NCI-H1105 treated with DMSO at 0.1 percent for 48 hours (cell line): ENCODE measurements at regions not wholly inside any gene's neighbourhood (a gene's known extent, or its start where the extent isn't known, plus 50 kb on each side); places are given as distances from the start of the nearest gene placed in this dataset.
A peak's percentile ranks its signal among the peaks of the same experiment; 100 is the strongest.

Experiments used
- DNase-seq: peaks from one replicate; lab custom pipeline; 2025; lab: John Stamatoyannopoulos, UW

DNA sequence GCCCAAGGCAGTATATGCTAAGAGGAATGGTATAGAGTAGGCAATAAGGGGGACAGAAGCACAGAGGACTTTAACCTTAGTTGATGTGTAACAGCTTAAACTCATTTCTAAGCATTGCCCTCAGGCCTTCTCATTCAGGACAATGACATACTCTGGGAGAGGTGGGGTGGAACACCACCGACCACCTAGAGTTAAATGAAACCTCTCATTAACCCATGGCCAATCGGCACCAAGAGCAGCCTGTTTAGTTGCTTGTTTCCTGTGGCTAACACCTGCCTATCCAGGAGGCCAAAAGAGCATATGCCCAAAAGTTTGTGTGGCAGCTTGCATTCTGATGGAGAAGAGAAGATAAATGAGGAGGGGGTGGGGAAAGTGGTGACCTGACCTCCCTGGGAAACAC, 50.0 kb downstream of the PABIR2 start:
- DNase-seq, result no peak

DNA sequence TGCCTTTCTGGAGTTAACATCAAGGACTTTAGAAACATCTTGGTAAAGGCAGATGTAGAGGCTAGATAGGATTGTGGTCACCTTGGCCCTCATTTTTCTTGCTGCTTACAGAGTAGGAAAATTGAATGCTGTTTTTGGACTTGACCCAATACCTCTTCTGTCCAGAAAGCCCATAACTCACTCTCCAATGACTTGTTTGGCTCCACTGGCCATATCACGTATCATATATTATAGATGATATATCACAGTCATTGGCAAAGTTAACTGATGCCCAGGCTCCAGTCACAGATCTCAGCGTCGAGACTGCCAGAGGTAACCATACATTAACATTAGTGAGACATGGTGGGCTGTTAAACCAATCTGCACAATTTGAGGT, 50.6 kb downstream of the PABIR2 start:
- no peak for DNase-seq

DNA sequence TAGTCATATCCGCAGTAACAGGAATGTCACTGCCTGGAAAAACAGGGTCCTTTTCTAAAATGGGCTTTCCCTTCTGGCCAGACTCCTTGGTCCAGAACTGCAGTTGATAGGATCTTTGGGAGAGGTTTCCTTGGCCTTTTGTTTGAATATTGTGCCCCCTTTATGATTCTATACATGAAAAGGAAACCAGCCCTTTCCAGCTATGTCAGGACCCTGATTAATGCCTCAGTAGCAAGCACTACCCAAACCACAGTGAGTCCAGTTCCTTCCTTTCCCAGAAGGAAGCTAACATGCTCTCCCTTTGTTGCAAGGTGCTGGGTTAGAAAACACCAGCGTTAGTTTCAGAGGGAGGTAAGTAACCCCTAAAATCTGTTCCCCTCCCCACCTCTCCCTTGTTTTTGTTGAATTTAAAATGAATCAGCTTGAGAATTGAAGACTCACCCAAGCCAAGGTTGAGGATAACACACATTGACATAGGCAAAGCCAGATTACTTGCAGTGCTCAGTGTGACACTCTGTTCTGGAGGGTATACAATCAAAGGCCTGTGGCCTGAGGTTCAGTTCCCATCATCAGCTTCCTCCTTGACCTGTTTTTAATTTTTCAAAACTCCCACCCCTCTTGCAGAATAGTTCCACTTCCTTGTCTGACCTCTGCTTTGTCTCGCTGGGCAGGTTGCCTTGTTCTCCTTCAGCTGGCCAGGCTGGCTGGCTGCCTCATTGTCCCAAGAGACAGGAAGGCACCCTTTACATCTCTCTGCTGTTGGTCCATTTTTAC, 51.2 kb downstream of the PABIR2 start:
- DNase-seq, result no peak

DNA sequence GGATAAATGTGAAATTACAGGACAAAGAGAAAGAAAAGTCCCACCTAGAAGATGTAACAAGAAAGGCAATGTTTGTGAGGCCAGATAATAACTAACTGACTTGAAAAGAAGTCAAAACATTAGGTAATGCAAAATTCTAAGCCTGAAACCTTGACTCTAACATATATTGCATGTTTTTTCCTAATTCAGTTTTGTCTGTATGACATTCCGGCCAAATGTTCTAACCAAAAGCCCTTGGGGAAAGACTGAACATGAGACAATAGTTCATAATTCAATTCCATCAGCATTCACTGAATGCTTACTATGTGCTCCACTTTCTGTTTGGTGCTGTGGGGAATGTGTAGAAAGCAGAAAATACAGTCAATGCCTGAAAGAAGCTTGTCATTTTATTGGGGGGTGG, 53.9 kb downstream of the PABIR2 start:
- no peak for DNase-seq

DNA sequence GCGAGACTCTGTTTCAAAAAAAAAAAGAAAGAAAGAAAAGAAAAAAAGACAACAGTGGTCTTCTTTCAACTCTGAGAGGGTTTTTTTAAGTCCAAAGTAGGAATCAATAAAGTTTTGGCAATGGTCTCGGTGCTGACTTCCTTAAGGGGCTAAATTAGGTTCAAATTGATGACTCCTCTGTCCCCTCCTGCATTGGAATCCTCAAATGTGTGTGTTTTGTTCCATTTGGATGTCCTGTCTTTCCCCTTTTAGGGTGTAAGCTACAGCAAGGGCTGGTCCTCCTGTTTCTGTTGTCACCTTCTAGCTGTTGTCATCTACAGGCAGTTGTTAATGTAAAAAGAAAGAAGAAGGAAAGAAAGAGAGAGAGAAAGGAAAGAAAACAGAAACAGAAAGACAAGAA, 54.4 kb downstream of the PABIR2 start:
- no peak for DNase-seq

DNA sequence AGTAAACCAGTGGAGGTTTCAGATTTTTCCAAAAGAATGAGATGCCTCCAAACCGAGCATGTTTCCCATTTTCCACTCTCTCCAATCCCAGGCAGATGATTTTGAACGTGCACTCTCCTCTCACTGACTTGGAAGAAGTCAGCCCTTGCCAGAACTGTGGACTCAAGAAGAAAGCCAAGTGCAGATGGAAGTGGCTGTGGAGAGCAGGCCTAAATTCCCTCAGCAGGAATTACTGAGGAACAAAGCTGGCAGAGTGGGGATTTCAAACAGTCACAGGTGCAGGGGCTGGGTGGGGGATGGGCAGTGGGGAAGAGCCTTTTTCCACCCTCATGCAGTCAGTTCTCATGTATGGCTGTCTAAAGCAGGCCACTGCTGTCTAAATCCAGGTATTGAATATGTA, 55.3 kb downstream of the PABIR2 start:
- DNase-seq, result no peak

DNA sequence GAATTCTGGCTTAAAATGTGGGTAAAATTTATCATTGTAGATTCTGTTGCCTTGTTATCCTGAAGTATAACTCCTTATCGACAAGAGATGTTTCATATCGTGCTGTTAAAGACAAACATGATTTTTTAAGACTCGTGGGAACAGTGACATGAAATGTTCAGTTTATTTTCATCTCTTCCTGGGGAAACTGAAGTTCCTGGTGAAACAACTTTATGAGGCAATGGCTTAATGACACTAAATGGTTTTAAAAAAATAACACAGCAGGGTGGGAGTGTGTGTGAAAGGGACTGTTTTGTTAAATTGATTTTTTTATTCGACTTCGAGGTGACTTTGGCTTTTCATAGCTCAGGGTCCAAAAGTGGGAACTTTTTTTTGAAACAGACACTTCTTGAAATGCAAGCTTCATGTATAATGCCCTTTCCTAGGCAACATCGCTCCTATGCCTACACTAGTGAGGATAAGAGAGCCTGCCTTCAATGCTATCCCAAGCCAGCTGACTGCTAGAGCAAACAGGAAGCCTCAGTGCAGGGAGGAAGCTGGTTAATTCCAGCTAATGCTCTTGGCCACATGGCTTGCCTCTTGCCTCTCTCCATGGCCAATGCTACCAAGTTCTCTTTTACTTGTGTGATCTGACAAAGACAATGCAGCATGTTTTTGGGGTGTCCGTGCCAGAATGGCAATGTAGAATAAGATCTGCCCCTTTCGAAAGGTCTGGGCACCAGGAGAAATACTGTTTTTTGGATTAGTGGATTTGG, 57.8 kb downstream of the PABIR2 start:
- DNase-seq, result no peak

DNA sequence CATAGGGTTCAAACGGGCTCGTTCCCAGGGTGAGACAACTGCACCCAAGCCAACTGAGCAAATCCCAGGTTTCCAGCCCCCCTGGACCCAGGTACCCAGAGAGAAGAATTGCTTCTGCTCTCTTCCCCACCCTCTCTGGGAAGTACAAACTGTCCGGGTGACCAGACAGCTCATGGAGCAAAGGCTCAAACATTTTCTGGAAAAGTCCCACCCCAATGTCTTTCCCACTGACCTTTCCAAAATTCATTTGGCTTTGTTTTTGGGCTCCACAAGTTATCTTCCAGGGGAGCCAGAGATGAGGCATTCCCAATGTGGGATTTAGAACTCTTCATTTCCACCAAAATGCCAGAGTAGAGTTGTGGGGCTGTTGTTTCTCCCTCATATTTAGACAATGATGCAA, 58.6 kb downstream of the PABIR2 start:
- DNase-seq, result no peak

DNA sequence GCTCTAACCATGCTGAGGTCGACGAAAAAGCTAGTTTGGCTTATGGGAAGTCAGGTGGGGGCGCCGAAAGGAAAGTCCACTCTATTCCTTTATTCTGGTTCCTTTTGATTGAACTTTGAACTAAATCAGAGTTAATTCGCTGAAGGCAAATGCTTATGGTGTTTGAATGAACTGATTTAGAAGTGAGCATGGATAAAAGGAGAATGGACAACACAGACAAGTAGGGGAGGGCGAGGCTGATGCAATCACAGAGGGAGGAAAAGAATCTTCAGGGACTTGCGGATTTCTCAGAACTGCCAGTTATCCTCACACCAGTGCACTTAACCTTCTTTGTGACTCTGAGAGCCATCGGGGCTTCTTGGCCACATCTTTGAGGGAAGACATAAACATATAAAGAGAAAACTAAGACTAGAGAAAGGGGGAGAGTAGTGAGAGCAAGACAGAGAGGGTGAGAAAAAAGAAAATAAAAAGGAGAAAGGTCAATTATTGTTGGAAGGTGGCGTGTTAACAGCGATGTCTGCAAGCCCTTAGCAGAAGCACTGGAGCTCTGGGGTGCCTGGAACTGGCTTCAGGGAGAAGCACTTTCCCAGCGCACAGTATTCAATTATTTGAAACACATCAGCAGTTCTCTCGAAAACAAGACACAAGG, 59.2 kb downstream of the PABIR2 start:
- DNase-seq, result no peak

DNA sequence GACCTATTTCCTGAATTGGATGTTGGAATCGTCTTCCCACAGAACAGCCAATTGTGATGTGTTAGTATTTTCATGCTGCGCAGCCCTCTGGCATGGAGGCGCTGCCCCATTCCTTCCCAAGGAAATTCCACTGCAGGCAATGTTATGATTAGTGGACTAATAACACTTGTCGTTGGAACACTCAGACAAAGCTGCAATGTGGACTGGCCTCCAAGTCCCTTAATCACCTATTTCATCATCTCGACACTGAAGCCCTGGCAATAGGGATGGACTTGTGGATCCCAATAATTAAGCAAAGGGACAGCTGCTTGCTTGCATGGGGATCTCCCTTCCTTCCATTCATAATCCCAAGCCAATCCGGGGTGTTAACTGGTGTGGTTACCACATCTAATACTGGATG, 59.9 kb downstream of the PABIR2 start:
- DNase-seq, result no peak

DNA sequence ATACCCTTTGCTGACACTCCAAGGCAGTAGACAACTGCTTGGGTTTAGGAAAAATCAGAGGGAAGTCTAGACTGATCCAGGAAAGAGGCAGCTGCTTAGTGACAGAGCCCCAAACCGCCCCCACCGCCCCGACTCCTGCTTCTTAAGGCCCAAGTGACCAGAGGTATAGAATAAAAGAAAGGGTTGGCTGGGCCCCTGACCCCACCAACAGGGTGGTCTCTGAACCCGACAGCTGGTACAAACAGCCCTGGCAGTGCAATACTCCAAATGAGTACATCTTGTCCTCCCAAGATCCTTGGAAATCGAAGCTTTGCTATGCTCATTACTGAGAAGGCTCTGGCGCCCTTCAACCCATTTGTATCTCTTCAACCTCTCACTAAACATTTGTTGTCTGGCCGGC, 60.6 kb downstream of the PABIR2 start:
- no peak for DNase-seq

DNA sequence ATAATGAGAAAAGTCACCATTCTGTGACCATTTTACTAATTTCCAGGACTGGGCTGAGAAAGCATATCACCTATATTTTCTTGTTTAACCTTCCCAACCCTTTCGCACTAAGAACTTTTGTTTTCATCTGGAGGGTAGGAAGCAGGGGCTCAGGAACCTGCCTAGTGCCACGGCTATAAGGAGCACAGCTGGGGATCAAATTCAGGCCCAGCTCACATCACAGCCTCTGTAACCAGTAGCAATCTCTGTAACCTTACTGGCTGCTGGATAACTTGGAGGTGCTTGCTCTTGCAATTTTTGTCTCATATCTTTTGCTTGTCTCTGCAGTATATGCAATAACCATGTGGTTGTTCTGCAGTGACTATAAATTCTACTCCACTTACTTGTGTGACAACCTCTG, 62.0 kb downstream of the PABIR2 start:
- DNase-seq, result no peak

DNA sequence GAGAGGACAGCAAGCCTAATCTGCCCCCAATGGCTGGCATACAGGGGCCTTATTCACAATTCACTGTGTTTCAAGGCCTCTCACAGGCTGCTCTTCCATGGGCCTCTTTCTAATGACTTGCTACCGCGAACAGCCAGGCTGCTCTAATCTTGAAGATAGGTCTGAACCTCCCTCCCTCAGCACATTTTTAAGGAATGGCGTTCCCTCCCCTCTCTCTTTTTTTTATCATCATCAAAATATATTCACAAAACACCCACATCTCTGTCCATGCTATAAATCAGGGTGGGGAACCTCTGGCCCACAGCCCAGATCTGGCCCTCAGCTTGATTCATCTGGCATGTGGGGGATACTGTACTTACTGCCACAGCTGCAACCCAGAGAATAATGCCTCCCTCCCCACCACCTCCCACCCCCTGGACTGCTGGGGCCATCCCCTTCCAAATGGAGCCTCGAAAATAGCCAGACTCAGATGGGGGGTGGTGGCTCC, 62.5 kb downstream of the PABIR2 start:
- peak; percentile 17 for DNase-seq

DNA sequence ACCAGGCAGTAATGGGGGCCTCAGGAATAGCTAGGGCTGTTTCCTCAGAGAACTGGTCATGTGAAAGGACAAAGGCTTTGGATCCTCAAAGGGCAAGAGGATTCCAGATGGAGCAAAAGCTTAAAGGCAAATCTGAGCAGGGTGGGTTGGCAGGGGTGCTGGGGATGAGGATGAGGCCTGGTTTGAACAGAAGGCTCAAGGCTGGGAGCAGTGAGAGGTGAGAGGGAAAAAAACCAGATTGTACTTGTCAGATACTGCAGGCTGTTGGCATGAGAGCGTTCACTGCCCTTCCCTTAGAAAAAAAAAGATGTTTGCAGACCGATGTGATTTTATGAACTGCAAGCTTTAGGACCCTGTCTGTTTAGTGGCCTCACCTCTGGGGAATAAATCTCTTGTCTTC, 63.4 kb downstream of the PABIR2 start:
- DNase-seq, result no peak

DNA sequence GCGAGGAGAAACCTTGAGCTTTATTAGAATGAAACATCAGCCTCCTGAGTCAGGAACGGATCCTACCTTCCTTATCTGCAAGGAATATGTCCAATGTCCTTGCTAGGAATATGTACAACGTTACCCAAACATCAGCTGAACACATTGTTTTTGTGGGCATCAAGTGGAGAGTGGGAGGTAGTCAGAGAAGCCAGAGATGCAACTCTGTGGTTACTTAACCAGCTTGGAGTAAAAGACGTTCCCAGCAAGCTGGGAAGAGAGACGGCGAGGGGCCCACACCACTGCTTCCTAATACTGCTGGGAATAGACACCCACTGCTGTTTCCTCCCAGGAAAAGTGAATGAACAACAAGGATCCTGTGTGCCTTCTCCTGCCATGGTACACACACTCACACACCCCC, 64.3 kb downstream of the PABIR2 start:
- no peak for DNase-seq

DNA sequence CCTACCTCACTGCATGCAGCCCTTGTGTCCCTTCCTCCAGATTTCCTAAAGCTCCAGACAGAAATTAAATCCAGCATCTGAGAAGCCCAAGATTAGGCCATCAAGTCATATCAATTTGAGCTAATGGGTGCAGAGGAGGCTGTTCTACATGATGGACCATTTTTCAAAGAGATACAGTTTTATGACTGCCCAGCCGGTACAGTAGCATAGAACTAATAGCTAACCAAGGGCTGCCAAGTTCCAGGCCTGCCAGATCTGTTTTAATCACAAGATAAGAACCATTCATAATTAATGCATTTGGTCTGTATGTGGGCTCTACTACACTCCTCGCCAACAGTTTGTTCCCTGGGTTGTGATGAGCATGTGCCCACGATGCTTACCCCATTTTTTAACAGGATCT, 64.9 kb downstream of the PABIR2 start:
- no peak for DNase-seq

DNA sequence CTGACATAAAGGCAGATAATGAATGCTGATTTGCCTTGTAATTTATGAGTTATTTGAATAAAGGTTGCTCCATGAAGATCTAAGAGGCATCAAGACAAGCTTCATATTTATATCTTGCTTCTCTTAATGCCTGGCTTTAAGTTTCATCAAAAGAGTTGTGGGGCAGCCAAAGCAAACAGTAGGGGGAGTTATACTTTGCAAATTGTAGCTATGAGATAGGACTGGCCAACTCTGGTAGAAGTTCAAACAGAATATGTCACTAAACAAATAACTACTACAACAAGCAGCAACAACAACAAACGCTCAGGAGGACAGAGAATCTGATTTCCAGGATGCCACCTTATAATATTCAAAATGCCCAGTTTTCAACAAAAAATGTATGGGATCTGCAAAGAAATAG, 69.1 kb upstream of the PLAC1 start:
- no peak for DNase-seq

DNA sequence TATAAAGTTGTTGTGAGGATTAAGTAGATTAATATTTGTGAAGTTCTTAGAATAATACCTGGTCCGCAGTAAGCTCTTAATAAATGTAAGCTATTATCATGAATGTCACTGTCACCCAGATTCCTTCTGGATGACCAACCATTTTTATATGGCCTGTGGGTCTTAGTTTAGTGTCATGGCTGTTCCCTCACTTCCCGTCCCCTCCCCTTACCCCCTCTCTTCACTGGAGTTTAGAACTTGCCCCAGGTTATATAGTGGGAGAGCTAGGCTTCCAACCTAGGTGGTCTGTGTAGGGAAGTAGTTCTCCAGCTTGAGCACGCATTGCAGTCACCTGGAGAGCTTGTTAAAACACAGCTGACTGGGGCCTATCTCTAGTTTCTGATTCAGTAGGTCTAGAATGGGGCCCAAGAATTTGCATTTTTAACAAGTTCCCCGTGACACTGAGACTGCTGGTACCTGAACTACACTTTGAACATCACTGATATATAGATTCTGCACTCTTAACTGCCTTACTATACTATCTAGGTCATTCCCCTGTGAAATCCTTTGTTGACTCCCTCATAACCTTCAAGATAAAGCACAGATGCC, 66.9 kb upstream of the PLAC1 start:
- DNase-seq, result no peak

DNA sequence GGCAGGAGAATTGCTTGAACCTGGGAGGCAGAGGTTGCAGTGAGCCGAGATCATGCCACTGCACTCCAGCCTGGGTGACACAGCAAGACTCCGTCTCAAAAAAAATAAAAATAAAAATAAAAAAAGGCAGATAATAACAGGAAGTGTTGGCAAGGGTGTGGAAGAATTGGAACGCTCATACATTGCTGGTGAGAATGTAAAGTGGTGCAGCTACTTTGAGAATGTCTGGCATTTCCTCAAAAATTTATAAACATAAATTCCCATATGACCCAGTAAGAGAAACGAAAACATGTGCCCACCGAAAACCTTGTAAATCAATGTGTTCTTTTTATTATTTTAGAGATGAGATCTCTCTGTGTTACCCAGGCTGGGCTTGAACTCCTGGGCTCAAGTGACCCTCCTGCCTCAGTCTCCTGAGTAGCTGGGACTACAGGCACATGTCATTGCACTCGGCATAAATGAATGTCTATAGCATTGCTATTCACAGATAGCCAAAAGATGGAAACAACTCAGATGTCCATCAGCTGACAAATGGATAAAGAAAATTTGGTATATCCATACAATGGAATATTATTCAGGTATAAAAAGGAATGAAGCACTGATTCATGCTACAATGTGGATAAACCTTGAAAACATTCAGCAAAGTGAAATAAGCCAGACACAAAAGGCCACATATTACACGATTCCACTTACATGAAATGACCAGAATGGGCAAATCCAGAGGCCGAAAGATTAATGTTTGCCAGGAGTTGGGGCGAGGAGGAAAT, 63.7 kb upstream of the PLAC1 start:
- no peak for DNase-seq

DNA sequence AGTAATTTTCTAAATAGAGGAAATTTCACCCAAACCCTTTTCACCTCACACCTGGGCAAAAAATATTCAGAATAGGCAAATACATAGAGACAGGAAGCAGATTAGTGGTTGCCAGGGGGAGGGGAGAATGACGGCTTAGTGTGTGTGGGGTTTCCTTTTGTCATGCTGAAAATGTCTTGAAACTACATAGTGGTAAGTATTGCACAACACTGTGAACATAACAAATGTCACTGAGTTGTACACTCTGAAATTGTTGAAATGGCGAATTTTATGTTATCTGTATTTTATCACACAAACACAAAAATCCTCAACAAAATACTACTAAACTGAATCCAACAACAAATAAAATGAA, 60.7 kb upstream of the PLAC1 start:
- DNase-seq, result no peak

DNA sequence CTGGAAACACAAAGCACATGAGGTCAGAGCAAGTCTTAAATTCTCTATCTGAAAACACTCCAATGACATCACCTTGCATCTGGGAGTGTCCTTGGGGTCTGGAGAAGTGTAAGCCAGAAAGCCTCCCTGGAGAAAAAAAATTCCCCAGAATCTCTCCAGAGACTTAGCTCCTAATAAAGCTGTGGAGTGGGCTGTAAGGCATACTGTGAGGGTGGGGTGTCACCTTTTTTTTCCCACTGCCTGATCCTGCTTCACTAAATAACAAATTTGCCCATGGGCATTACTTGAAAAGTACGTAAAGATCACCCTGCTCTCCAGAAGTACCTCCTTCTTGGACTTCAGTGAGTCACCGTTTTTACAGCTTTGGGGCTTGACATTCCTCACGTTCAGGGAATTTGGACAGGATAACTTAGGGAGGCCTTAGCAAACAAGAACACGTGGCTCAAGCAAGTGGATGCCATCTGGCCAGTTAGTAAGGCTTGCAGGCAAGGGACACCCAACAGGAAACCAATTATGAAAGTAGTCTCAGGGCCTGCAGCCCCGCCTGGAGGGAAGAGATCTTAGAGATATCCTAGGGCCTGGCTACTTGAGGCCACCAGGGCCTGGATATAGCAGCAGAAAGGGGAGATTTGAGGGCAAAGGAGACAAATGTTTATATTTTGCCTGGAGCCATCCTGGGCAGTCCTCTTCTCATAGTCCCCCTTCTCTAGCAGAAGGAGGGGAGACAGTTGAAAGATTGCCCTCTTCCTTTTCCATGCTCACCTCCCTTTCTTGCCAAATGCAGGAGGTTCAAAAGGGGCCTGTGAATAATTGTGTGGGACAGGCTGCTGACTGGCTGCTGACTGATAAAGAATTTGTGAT, 60.1 kb upstream of the PLAC1 start:
- no peak for DNase-seq
